Activated CD8-positive, alpha-beta memory T cell treated with anti-CD3 and anti-CD28 coated beads for 4 hours (primary cell): ENCODE measurements at regions not wholly inside any gene's neighbourhood (a gene's known extent, or its start where the extent isn't known, plus 50 kb on each side); places are given as distances from the start of the nearest gene placed in this dataset.

Experiments used
- DNase-seq, 2 donors: peaks; one replicate each; pipeline ENCODE4 v3.0.0-alpha.2; 2020; ENCODE audit warnings: low read depth in 2 of 2

DNA sequence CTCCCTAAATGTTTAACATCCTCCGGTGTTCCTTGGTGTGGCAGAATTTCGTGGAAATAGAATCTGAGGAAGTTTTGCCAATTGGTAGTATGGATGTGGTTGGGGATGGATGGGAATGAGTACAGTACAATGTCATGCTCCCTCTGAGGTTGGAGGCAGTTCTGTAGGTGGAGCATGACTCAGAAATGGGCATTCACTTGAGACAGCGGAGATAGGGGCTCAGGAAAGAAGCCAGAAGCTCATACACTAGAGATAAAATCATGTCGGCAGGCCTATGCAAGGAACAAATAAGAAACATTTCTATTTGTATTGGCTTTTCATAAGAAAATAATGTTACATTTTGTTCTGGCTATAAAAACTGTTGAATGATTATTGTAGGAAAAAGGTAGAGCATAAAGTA is 196.0 kb downstream of the URB2 start:
- DNase-seq, result no peak

DNA sequence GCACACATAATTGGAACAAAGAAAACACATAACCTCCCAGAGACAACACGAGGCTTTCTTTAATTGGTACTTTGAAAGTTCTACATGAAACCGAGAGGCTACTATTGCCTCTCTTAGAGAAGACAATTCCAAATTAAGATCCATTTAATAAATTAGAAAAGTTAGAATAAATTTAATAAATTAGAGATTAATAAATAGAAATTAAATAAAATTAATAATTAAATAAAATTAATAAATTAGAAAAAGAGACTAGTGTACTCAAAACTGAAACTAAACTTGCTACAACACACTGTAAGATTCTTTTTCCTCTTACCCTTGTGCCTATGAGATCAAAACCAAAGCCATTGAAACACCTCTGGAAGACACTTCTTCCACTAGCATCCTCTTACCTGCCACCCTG is 199.0 kb downstream of the URB2 start:
- no peak for DNase-seq

DNA sequence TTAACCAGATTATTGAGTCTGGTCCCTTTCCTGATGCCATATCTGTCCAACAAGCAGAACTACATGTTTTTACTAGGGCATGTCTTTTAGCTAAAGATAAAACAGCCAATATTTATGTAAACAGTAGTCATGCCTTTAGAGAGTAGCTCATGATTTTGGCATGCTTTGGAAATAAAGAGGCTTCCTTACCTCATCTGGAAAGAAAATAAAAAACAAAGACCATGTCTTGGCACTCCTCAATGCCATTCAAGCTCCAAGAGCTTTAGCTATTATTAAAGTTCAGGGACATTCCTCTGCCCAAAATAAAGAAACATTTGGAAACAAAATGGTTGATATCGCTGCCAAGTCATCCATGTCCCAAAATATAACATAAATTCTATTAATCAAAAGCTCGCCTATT is 202.4 kb downstream of the URB2 start:
- no peak for DNase-seq

DNA sequence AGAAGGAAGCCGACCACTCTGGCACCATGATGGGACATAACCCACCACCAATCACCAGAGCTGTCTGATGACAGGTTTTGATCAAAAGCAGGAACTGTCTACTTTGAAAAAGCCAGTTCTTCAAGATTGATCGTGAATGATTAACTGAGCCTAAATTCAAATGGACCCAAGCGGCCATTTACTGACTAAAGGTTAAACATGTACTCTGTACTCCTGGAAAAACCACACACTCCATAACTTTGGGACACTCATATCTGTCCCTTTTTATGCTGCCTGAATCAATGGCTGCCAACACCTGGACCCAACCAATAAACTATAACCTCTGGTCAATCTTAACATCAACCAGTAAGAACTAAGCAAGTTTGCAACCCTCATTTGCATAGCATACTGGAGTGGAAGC is 206.6 kb downstream of the URB2 start:
- no peak for DNase-seq

DNA sequence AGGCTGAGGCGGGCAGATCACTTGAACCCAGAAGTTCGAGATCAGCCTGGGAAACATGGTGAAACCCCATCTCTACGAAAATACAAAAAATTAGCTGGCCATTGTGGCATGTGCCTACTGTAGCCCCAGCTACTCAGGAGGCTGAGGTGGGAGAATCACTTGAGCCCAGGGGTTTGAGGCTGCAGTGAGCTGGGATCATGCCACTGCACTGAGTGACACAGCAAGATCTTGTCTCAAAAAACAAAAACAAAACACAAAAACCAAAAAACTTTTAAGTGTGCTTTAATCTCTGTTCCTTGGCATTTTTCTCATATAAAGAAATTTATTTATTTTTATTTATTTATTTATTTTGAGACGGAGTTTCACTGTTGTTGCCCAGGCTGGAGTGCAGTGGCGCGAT is 208.2 kb downstream of the URB2 start:
- DNase-seq, result no peak

DNA sequence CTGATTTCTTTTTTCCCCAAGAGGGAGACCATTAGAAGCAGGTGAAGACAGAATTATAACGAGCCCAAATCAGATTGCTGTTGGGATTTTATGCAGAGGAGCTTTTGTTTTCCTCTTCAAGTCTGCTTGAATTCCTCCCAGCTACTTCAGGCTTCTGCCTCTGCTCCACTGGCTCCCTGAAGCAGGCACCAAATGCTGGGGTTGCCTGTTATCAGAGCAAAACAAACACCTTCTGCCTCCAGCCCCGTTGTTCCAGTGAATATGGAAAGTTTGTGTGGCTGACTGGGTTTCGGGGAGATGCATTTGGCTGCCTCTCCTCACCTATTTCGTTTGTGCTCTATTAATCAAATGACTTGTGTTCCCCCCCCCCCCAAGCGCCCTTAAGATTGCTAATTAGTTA is 209.2 kb downstream of the URB2 start:
- DNase-seq, result no peak

DNA sequence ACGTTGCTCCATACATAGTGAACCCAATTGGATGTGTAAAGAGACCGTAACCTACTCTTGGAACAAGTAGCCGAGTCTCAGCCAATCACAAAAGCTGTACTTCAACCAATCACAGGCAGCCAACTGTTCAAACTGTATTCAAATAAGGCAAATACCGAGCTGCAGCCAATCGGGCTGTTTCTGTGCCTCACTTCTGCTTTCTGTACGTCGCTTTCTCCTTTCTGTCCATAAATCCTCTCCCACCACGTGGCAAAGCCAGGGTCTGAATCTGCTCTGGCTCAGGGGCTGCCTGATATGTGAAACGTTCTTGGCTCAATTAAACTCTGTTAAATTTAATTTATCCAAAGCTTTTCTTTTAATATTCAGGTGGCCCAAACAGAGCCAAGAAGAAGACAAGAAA is 210.3 kb downstream of the URB2 start:
- no peak for DNase-seq

DNA sequence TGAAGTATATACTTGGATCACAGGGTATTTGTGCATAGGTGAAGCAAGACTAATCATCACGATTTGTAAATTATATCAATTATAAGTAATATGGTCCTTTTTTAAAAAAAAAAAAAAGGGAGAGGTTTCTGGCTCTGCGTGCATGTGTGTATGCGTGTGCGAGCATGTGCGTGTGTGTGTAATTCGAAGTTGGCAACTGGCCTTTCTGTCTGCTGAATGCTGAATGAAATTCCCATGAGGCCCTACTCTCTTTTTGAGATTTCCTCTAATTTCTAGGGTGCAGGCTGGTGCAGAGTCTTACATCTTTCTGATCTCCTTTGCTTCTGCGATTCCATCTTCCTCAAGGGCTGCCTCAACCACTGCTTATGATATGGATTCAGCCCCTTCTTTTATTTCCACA is 212.2 kb downstream of the URB2 start:
- no peak for DNase-seq

DNA sequence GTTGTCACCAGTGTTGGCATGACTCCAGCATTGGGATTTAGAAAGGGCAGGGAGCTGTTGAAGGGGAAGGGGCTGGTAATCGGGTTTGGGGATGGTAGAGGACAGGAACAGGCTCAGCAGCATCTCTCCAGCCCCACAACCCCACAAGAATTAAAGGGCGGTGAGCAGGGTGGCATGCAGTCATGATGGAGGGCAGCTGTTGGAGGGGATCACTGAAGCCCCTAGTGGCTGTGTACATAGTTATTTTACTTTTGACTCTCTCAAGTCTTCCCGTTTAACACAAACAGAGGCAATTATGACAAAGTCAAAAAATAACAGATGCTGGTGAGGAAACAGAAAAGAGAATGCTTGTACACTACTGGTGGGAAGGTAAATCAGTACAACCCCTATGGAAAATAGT is 213.8 kb downstream of the URB2 start:
- no peak for DNase-seq

DNA sequence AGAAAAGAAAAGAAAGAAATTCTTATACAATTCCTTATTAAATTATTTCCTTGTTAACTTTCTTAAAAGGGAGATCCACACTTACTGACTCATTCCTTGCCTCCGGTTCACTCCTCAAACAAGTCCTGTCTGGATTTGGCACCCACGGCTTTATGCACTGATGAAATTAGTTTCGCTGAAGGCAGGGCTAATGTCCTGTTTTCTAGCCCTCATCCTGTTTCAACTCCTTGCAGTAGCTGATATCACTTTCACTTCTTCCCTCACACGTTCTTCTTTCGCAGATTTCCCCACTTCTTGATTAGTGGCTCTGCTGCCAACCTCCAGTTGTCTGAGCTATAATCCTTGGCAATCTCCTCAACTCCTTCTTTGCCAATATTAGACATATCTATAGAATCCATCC is 215.2 kb downstream of the URB2 start:
- no peak for DNase-seq

DNA sequence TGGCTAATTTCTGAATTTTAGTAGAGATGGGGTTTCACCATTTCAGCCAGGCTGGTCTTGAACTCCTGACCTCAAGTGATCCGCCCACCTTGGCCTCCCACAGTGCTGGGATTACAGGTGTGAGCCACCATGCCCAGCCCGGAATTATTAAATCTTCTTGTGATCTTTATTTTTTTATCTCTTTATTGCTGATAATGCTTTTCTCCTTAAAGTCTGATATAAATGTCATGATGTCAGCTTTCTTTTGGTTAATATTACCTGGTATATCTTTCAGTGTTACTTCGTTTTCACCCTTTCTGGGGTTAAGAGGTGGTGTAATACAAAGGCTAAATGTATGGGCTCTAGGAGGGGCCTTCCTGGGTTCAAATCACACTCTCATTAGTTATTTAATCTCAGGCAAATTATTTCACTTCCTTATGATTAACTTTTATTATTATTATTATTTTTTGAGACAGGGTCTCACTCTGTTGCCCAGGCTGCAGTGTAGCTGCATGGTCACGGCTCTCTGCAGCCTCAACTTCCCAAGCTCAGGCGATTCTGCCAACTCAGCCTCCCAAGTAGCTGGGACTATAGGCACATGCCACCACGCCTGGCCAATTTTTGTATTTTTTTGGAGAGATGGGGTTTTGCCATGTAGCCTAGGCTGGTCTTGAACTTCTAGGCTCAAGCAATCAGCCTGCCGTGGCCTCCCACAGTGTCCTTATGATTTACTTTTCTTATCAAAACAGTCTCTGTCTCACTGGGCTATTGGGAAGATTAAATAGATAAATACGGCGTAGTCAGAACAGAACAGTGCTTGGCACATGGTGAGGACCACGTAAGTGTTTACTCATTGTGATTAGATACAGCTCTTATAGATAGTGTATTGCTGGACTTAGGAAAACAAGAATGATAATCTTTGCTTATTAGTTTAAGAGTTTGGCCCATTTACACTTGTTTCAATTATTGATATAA is 216.5 kb downstream of the URB2 start:
- no peak for DNase-seq

DNA sequence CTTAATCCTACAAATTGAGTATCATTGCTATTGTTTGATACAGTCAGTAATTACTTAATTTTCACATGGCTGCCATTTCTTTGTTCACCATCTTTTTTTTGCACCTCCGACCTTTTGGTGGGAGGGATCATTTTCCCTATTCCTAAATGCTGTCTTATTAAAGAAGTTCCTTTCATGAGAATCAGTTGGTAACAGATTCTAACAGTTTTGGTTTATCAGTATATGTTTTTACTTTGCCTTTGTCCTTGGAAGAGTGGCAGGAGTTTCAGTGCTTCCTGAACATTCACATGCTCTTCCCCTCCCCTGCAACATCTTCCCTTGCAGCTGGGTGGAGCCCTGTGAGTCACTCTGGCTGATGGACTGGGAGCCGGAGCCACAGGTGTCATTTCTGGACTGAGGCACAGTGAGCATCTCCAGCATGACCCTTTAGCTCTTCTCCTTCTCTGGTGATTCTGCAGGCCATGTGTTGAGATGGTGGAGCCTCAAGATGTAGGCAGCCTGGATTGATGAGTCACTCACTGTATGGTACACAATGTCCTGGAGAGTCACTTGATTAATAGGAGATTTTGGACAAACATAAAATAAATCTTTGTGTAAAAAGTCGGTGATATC is 217.7 kb downstream of the URB2 start:
- no peak for DNase-seq

DNA sequence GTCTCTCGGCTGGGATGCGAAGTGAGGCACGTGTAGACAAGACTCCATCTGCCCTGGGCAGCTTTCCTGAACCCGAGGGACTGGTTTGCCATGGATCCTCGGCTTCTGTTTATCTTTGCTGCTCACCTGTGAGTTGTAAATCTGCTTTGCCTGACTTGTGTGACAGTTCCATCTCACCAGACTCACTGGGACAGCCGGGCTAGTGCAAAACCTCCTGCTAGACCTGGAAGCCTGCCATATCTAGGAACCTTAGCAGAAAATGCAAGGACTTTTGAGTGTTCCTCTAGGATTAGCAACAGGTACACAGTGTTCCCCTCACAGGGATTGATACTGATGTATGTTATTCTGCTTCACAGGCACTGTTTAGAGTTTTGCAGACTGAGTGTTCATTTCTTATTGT is 218.6 kb downstream of the URB2 start:
- no peak for DNase-seq

DNA sequence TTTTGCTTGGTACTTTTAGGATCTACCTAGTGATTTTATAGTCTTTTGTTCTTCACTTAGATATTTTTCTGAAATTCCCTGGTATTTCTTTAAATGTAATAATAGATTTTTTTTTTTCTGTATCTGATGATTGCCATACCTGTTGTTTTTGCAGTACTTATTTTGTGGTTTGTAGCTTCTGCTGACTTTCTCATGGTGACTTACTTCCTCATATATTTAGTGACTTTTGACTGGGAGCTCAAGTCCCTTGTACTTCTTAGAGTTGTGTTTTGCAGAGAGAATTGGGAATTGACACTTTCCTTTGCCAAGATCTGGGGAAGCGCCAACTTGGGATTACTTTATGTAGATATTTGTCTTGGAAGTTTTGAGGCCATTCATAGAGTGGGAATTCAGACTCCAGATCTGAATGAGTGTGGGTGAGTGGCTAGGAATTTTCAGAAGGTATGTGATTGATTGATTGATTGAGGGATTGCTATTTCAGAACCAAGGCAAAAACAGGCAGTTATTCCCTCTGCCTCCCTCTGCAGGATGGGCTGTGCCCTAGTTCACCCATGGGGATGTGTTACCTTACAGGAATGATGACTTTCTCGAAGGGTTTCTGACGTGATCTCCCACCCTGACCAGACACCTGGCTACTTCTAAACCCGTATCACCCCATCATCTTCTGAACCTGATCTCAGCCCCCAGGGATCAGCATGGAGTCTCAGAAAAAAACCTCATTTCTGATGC is 219.5 kb downstream of the URB2 start:
- no peak for DNase-seq

DNA sequence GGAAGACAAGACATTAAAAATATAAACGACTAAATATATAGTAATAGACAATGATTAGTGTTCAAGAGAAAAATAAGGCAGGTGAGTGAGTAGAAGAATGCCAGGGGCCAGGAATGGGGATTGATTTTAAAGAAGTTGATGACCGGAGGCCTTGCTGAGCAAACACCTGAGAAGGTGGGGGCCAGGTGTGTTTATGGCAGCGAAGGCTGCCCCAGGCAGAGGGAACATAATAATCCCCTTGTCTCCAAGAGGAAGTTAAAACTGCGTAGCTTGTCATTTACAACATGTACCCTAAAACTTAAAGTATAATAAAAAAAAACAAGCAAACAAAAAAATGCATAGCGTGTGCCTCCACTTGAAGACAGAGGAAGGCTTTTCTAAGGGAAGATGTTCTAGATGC is 220.3 kb downstream of the URB2 start:
- DNase-seq, result no peak

DNA sequence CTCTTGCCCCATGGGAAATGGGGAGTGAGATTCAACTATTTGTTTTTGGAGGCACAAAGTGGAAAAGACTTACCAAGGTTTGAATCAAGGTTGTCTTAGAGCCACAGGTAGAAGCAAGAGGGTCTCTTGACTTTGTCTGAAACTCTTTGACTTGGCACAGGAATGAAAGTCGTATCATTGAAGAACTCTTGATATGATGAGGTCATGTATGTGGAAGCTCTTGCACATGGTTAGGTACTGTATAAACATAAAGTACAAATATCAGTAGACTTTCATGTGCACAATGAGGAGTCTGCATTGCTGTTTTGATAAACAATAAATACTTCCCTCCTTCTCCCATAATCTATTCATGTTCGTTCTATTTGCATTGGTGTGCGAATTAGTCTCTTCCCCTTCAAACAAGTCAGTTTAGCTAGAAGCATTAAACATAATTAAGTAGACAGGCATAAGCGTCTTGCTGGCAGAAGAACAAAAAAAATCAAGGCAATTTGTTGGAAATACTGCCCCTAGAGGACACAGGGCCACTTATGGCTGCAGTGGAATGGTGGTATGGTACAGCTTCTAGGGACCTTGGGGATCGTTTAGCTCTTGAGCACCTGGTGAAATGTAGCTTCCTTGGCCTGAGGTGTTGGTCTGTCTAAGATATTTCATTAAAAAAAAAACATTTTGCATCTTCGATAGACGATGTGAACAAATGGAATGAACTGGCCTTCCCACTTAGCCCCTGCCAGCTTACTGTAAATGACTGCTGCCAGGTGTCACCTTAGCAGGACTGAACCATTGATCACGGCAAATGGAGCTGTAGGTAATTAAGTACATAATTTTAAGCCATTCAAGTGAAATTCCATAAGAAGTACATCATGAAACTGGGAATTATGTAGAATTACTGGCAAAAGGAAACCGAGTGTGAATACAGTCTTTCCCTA is 218.0 kb upstream of the GALNT2 start:
- DNase-seq, result no peak

DNA sequence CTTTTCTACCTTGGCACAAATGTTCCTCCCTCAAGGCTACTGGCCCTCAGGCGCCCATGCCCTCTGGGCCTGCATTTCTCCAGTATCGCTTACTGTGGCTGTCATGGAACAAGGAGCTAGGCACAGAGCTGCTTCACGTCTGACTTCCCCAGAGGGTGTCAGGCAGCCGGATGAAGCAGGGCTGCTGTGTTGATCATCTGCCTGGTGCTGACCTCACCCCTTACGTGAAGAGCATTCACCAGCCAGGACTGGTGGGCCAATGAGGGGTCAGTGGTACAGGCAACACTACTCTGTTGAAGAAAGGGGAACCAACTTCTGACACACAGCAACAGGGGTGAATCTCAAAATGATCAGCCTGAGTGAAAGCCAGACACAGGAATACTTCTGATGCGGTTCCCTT is 215.5 kb upstream of the GALNT2 start:
- no peak for DNase-seq

DNA sequence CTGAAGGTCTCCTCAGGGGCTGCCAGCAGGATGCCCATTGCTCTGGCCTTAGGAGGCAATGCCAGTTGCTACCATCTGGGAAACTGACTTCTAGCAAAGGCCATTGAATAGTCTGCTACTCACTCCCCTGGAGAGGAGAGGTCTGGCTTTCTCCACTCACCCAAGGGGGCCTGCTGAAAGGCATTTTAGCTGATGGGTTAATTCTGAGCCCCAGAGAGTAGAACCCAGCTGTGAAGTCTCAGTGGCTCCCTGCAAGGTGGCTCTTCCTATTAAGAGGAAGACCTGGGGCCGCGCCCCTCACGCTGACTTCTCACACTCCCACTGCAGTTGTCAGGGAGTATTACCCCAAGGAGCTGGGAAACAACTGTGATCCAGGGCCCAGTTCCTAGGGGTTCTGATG is 213.3 kb upstream of the GALNT2 start:
- no peak for DNase-seq

DNA sequence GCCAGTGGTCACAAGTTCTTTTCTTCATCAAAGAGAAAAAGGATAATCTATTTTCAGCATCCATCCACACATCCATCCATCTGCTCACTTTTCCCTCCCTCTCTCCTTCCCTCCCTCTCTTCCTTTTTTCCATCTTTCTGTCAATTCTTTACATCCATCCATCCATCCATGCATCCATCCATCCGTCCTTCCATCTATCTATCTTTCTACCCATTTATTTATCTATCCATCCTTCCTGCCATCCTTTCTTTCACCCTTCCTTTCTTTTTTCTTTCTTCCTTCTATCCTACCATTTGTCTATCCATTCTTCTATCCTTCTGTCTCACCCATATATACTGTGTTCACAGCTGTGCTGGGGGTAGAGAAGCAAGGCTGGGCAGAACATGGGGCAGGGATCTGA is 212.4 kb upstream of the GALNT2 start:
- DNase-seq, result no peak

DNA sequence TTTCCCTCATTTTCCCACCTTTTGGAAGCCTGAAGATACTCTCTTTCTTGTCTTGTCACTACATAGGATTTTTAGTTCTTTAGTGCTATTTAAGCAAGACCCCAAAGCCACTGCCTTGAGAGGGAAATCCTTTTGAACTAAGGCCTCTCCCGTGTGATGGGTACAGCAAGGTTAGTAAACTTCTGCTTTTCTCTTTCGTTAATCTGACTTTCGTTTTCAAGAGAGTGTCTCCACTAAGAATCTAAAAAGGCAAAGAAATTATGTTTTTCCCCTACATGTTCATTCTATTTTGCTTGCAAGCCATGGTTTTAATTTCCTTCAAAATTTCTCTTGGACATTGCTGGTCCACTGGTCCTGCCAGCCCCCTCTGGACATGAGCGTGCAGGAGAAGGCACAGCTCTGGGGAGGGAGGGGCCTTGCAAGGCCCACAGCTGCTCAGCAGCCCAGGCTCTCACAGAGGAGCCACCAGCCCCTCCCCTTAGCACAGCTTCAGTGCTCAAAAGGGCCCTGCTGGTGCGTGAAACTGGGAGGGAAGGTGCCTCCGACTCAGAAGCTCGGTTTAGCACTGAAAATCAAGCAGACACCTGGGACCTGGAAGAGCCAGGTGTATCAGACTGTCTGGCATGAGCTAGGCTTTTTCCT is 210.9 kb upstream of the GALNT2 start:
- DNase-seq, result no peak

DNA sequence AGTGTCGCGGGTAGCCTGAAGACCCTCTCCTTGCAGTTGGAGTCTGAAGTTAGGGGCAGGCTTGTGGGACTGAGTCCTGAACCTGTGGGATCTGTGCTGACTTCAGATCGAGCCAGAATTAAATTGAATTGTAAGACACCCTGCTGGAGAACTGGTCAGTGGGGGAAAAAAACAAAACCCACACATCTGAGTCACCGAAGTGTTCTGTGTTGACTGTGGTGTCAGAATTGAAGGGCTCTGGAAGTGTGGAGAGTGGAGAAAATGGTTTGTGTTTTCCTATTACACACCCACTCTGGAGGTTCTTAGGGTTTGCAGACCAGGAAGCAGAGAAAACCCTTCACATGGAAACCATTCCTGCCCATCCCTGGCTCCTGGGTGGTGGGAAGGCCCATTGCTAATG is 209.5 kb upstream of the GALNT2 start:
- no peak for DNase-seq
